Endothelial cell of umbilical vein (primary cell): ENCODE measurements at regions not wholly inside any gene's neighbourhood (a gene's known extent, or its start where the extent isn't known, plus 50 kb on each side); places are given as distances from the start of the nearest gene placed in this dataset.

Experiments used
- EZH2 ChIP-seq: IDR thresholded peaks from 2 replicates; pipeline ENCODE4 v1.6.1; 2012; ENCODE audit warnings: borderline replicate concordance, low read depth, mild to moderate bottlenecking, moderate library complexity, low read length, inconsistent platforms; ENCODE audit not compliant: severe bottlenecking
- FOS ChIP-seq: IDR thresholded peaks from 2 replicates; pipeline ENCODE4 v1.6.1; 2011; ENCODE audit warnings: mild to moderate bottlenecking, low read length, moderate library complexity, borderline replicate concordance; ENCODE audit not compliant: insufficient read depth
- GATA2 ChIP-seq: IDR thresholded peaks from 2 replicates; pipeline ENCODE4 v1.7.0; 2011; ENCODE audit warnings: low read depth, mild to moderate bottlenecking, moderate library complexity, mixed read lengths, low read length; ENCODE audit not compliant: insufficient read length, insufficient read depth
- JUN ChIP-seq: IDR thresholded peaks from 2 replicates; pipeline ENCODE4 v1.6.1; 2011; ENCODE audit warnings: borderline replicate concordance, low read depth; ENCODE audit not compliant: insufficient read length, insufficient read depth
- MAX ChIP-seq: IDR thresholded peaks from 2 replicates; pipeline ENCODE4 v1.6.1; 2011; ENCODE audit not compliant: insufficient read depth, insufficient read length
- MYC ChIP-seq: IDR thresholded peaks from one replicate; pipeline ENCODE4 v1.6.1; 2011; ENCODE audit warnings: mild to moderate bottlenecking, low read depth, low read length
- POLR2A ChIP-seq: IDR thresholded peaks from 2 replicates; pipeline ENCODE4 v1.6.1; 2012; ENCODE audit warnings: low read depth, mild to moderate bottlenecking, control low read depth, low read length
- POLR2AphosphoS5 ChIP-seq: IDR thresholded peaks from 2 replicates; pipeline ENCODE4 v1.6.1; 2012; ENCODE audit warnings: low read depth, mild to moderate bottlenecking, control low read depth, low read length, moderate library complexity; ENCODE audit not compliant: insufficient read depth
- TF ChIP-seq, protein P1 (sequence below), 2 donors: IDR thresholded peaks; 1 replicate in 1 of 2; 2 replicates in 1 of 2; pipeline ENCODE4 v1.5.1; 2011; ENCODE audit warnings: low read length in 2 of 2, mild to moderate bottlenecking in 2 of 2, moderate library complexity in 2 of 2, control low read depth in 1 of 2, inconsistent platforms in 1 of 2, low read depth in 1 of 2; ENCODE audit not compliant: insufficient read depth in 1 of 2; ENCODE audit errors: extremely low read depth in 1 of 2

DNA sequence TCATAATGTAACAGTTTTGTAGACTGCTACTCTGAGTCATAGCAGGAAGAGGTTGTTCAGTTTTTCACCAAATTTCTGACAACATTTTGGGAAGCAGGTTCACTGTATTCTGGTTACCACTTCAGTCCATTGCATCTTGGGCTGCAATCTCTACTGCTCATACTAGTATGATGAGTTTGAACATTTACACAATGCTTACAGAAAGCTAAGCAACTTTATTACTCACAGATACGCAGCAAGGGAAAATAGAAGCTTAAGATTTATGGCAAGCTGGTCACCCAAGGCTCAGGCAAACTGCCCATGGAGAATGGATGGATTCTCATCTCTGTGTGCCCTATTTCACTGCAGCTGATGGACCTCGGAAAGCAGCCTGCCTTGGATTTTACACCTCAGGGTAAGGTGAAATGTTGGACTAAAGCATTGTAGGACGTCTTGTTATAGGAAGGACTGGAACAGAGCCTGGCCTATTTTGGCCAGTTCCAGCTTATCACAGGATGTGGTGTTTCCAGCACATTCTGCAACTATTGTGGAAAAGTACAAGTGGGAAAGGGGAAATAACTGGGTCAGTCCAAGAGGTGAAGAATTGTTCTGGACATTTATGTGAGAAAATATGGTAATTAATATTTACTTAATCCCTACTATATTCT lies 887.1 kb upstream of the AGA start:
- TF ChIP-seq, protein P1, sequence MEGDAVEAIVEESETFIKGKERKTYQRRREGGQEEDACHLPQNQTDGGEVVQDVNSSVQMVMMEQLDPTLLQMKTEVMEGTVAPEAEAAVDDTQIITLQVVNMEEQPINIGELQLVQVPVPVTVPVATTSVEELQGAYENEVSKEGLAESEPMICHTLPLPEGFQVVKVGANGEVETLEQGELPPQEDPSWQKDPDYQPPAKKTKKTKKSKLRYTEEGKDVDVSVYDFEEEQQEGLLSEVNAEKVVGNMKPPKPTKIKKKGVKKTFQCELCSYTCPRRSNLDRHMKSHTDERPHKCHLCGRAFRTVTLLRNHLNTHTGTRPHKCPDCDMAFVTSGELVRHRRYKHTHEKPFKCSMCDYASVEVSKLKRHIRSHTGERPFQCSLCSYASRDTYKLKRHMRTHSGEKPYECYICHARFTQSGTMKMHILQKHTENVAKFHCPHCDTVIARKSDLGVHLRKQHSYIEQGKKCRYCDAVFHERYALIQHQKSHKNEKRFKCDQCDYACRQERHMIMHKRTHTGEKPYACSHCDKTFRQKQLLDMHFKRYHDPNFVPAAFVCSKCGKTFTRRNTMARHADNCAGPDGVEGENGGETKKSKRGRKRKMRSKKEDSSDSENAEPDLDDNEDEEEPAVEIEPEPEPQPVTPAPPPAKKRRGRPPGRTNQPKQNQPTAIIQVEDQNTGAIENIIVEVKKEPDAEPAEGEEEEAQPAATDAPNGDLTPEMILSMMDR (IDR thresholded peaks at IDR 0.05; ENCODE audit: extremely low read depth in 1 of 2, insufficient read depth in 1 of 2, low read depth in 1 of 2, low read length in 2 of 2) = no peak
- TF ChIP-seq POLR2A (no peak), EZH2 (no peak), POLR2AphosphoS5 (no peak), MAX (no peak), FOS (no peak), JUN (no peak), MYC (no peak), GATA2 (no peak)
